ENCODE measurements at regions not wholly inside any gene's neighbourhood (a gene's known extent, or its start where the extent isn't known, plus 50 kb on each side); places are given as distances from the start of the nearest gene placed in this dataset.

DNA sequence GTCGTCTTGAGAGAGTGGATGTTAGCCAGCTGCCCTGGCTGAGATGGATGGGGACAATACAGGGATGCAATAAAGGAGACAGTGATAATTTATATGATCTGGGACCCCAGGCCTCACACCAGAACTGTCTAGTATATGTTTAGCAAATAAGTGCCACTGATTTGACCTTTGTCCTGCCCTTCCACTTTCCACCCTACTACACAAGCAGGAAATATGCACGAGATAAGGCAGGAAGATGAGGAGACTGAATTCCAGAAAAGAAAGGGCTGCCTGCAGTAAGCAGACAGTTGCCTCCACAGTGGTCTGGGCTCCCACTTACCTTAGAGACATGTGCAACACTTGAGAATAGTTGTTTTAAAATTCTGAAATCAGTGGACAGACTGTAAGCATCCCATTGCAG lies 80.2 kb upstream of the ZNF91 start:
- POLR2A ChIA-PET (ENCODE audit: unreplicated experiment): no interaction called here
- H3K36me3 ChIP-seq (ENCODE audit: low read depth, low read length): no peaks in the 10 kb centered on the region
- H3K4me2 ChIP-seq (ENCODE audit: low read length): no peak overlapping the region
- H3K9ac ChIP-seq (ENCODE audit: low read length): no peak overlapping the region
- no peak overlapping the region for H2AFZ ChIP-seq (ENCODE audit: low read length)
- ATAC-seq (no peak), DNase-seq (no peak)
- peaks cover 5% of the 10 kb centered on the region for H3K4me1 ChIP-seq (ENCODE audit: insufficient read depth, low read length)
- H3K9me2 ChIP-seq (replicated peaks; ENCODE audit: low read length): no peaks in the 10 kb centered on the region
- H3K79me2 ChIP-seq (ENCODE audit: low read length): no peaks in the 10 kb centered on the region
- CTCF ChIA-PET: no interaction called here
- H3K9me3 ChIP-seq (ENCODE audit: low read length): peaks cover 4% of the 10 kb centered on the region; the same call in 1 of the 2 replicates
- intact Hi-C loops (cut with micrococcal nuclease): no loop called here
- H4K20me1 ChIP-seq (ENCODE audit: low read length): no peaks in the 10 kb centered on the region
- H3F3A ChIP-seq (ENCODE audit: low read length, unreplicated experiment): no peaks in the 10 kb centered on the region
- H3K27me3 ChIP-seq (ENCODE audit: low read length): no peaks in the 10 kb centered on the region
- BruUV-seq (replicated peaks): no TSS peak
- H3K4me3 ChIP-seq (ENCODE audit: low read length): no peak overlapping the region
- no peak overlapping the region for H3K27ac ChIP-seq (ENCODE audit: low read length)
- TF ChIP-seq EZH2phosphoT487 (IDR thresholded peaks at IDR 0.05; ENCODE audit: borderline replicate concordance, low read length) (no peak), EZH2 (IDR thresholded peaks at IDR 0.05; ENCODE audit: low read length, unreplicated experiment) (no peak)
- TF ChIP-seq, protein P1, sequence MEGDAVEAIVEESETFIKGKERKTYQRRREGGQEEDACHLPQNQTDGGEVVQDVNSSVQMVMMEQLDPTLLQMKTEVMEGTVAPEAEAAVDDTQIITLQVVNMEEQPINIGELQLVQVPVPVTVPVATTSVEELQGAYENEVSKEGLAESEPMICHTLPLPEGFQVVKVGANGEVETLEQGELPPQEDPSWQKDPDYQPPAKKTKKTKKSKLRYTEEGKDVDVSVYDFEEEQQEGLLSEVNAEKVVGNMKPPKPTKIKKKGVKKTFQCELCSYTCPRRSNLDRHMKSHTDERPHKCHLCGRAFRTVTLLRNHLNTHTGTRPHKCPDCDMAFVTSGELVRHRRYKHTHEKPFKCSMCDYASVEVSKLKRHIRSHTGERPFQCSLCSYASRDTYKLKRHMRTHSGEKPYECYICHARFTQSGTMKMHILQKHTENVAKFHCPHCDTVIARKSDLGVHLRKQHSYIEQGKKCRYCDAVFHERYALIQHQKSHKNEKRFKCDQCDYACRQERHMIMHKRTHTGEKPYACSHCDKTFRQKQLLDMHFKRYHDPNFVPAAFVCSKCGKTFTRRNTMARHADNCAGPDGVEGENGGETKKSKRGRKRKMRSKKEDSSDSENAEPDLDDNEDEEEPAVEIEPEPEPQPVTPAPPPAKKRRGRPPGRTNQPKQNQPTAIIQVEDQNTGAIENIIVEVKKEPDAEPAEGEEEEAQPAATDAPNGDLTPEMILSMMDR (conservative IDR thresholded peaks at IDR 0.05; ENCODE audit: low read depth, low read length): no peak

DNA sequence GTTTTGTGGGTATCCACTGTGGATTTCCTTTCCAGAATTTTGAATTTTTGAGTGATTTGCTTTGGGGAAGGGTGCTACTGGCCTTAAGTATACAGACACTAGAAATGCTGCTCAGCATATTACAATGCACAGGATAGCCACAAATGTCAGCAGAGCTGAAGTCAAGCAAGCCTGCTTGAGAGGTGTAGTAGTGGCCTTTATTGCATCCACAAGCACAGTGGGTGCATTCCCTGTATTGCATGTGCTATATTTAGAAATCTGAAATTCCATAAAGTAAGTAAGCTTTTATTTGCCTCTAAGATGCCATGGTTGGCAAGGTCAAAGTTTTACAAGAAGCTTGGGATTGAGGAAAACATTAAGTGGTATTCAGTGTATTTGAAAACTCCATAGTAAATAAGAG lies 79.5 kb upstream of the ZNF91 start:
- Histone ChIP-seq H2AFZ (ENCODE audit: low read length) (no peak overlapping the region), H3K4me3 (ENCODE audit: low read length) (no peak overlapping the region), H3K4me1 (ENCODE audit: insufficient read depth, low read length) (no peaks in the 10 kb centered on the region), H3K27ac (ENCODE audit: low read length) (no peak overlapping the region), H3K27me3 (ENCODE audit: low read length) (no peaks in the 10 kb centered on the region), H3K4me2 (ENCODE audit: low read length) (no peak overlapping the region), H3K79me2 (ENCODE audit: low read length) (no peaks in the 10 kb centered on the region), H3F3A (ENCODE audit: low read length, unreplicated experiment) (no peaks in the 10 kb centered on the region), H4K20me1 (ENCODE audit: low read length) (no peaks in the 10 kb centered on the region), H3K9me2 (replicated peaks; ENCODE audit: low read length) (no peaks in the 10 kb centered on the region), H3K36me3 (ENCODE audit: low read depth, low read length) (no peaks in the 10 kb centered on the region), H3K9me3 (ENCODE audit: low read length) (peaks cover 4% of the 10 kb centered on the region; the same call in 1 of the 2 replicates), H3K9ac (ENCODE audit: low read length) (no peak overlapping the region)
- intact Hi-C loops (cut with micrococcal nuclease): no loop called here
- CTCF ChIA-PET: no interaction called here
- TF ChIP-seq EZH2 (IDR thresholded peaks at IDR 0.05; ENCODE audit: low read length, unreplicated experiment) (no peak), EZH2phosphoT487 (IDR thresholded peaks at IDR 0.05; ENCODE audit: borderline replicate concordance, low read length) (no peak)
- TF ChIP-seq, protein P1 (conservative IDR thresholded peaks at IDR 0.05; ENCODE audit: low read depth, low read length): no peak
- POLR2A ChIA-PET (ENCODE audit: unreplicated experiment): no interaction called here
- BruUV-seq (replicated peaks): no TSS peak
- DNase-seq: no peak
- ATAC-seq: no peak

DNA sequence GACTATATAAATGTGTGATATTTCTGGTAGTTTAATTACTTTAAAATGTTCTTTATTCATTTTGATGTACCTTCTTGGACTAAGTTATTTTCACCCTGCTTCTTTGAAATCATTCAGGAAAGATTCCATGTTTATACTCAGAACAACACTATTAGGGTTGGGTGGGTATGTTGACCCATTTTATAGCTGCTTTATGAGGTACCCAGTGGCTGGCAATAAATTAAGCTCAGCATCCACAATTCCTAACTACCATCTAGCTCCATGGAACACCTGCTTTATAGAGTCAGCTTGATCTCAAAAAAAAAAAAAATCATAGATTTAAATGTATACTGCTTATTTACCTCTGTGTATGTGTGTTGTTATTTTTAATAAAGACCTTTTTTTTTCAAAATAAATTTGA lies 78.9 kb upstream of the ZNF91 start:
- TF ChIP-seq, protein P1 (conservative IDR thresholded peaks at IDR 0.05; ENCODE audit: low read depth, low read length): no peak
- TF ChIP-seq EZH2 (IDR thresholded peaks at IDR 0.05; ENCODE audit: low read length, unreplicated experiment) (no peak), EZH2phosphoT487 (IDR thresholded peaks at IDR 0.05; ENCODE audit: borderline replicate concordance, low read length) (no peak)
- peaks cover 4% of the 10 kb centered on the region; the same call in 1 of the 2 replicates for H3K9me3 ChIP-seq (ENCODE audit: low read length)
- H3K4me3 ChIP-seq (ENCODE audit: low read length): no peak overlapping the region
- intact Hi-C loops (cut with micrococcal nuclease): no loop called here
- no TSS peak for BruUV-seq (replicated peaks)
- no peaks in the 10 kb centered on the region for H3K36me3 ChIP-seq (ENCODE audit: low read depth, low read length)
- DNase-seq: no peak
- H4K20me1 ChIP-seq (ENCODE audit: low read length): no peaks in the 10 kb centered on the region
- H3K4me1 ChIP-seq (ENCODE audit: insufficient read depth, low read length): no peaks in the 10 kb centered on the region
- 0 out of 2 replicates have a peak, but pooled peaks cover 2% of the 10 kb centered on the region for H3K27me3 ChIP-seq (ENCODE audit: low read length)
- H3F3A ChIP-seq (ENCODE audit: low read length, unreplicated experiment): no peaks in the 10 kb centered on the region
- no peak for ATAC-seq
- H3K9me2 ChIP-seq (replicated peaks; ENCODE audit: low read length): no peaks in the 10 kb centered on the region
- H3K4me2 ChIP-seq (ENCODE audit: low read length): no peak overlapping the region
- ChIA-PET POLR2A (ENCODE audit: unreplicated experiment) (no interaction called here), CTCF (no interaction called here)
- no peak overlapping the region for H3K27ac ChIP-seq (ENCODE audit: low read length)
- H3K9ac ChIP-seq (ENCODE audit: low read length): no peak overlapping the region
- no peaks in the 10 kb centered on the region for H3K79me2 ChIP-seq (ENCODE audit: low read length)
- H2AFZ ChIP-seq (ENCODE audit: low read length): no peak overlapping the region
